AG20443 (cell line): ENCODE measurements at regions not wholly inside any gene's neighbourhood (a gene's known extent, or its start where the extent isn't known, plus 50 kb on each side); places are given as distances from the start of the nearest gene placed in this dataset.
"Not testable (repeated sequence)": the region's sequence is repeated elsewhere in the genome, so short reads cannot be mapped to it uniquely, and the experiment has no call there.

Experiments
- DNase-seq: peaks from one replicate; pipeline ENCODE4 v3.0.0; 2012; ENCODE audit warnings: low spot score, mixed read lengths

GRCh38 chr9:83138422-83139135 is 75.6 kb upstream of the RASEF start:
- DNase-seq: no peak

- DNase-seq: no peak
Measured at GRCh38 chr9:83133316-83133715, 70.4 kb upstream of the RASEF start.

- no peak for DNase-seq
Measured at GRCh38 chr9:83132768-83133167, 69.8 kb upstream of the RASEF start.

GRCh38 chr9:83130541-83130940 is 67.6 kb upstream of the RASEF start:
- DNase-seq: no peak

GRCh38 chr9:83125671-83126070 is 62.7 kb upstream of the RASEF start:
- DNase-seq: no peak

- DNase-seq: no peak
Measured at GRCh38 chr9:83119873-83120272, 56.9 kb upstream of the RASEF start.

- no peak for DNase-seq
Measured at GRCh38 chr9:83116026-83116425, 53.1 kb upstream of the RASEF start.

GRCh38 chr9:83113445-83113844 is 50.5 kb upstream of the RASEF start:
- DNase-seq: not testable (repeated sequence)
